Chondrocyte (in vitro differentiated cells): ENCODE measurements at regions not wholly inside any gene's neighbourhood (a gene's known extent, or its start where the extent isn't known, plus 50 kb on each side); places are given as distances from the start of the nearest gene placed in this dataset.

ENCODE experiments used
- DNase-seq: peaks from one replicate; pipeline ENCODE4 v3.0.0; 2021; ENCODE audit warnings: mixed read lengths, low spot score
- H3K27ac Mint-ChIP-seq: one replicate; pipeline ENCODE4 v1.8.0; 2021; ENCODE audit warnings: mild to moderate bottlenecking, moderate library complexity, mixed read lengths; ENCODE audit not compliant: unreplicated experiment
- H3K27me3 Mint-ChIP-seq: 2 replicates; pipeline ENCODE4 v1.8.0; 2021; ENCODE audit warnings: low read depth, mixed read lengths
- H3K36me3 Mint-ChIP-seq: 2 replicates; pipeline ENCODE4 v1.8.0; 2021; ENCODE audit warnings: low read depth, mixed read lengths
- H3K4me1 Mint-ChIP-seq: 2 replicates; pipeline ENCODE4 v1.8.0; 2021; ENCODE audit warnings: low read depth, mild to moderate bottlenecking, mixed read lengths
- H3K4me3 Mint-ChIP-seq: one replicate; pipeline ENCODE4 v1.8.0; 2021; ENCODE audit warnings: mild to moderate bottlenecking, moderate library complexity, mixed read lengths; ENCODE audit not compliant: unreplicated experiment
- H3K9me3 Mint-ChIP-seq: 2 replicates; pipeline ENCODE4 v1.8.0; 2021; ENCODE audit warnings: low read depth, mixed read lengths
- CTCF ChIP-seq: fragments of 200-600 bp; sonication (generic); IDR thresholded peaks from 2 replicates; pipeline ENCODE4 v1.5.0; 2021; ENCODE audit warnings: antibody characterized with exemption, mild to moderate bottlenecking, moderate library complexity

DNA sequence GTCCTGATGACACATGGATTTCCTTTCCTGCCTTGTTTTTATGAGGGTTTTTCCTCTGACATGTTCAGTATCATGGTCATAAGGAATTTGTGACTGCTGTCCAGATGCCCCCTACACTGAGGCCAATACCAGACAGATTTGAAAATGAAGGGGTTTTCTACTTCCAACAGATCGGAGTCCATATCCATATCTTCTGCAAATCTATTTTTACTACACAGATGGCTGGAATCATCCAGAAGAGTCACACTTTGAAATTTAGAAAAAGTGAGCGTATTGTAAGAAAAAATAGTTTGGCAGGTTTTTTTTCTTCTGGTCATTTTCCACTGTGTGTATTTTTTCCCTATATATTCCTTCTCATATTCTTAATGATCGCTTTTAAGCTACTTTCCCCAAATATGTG lies 197.5 kb upstream of the LRRC3B start:
- Mint-ChIP-seq H3K4me3 (no peak overlapping the region), H3K27me3 (peaks cover 8% of the 10 kb centered on the region), H3K4me1 (no peaks in the 10 kb centered on the region), H3K27ac (no peak overlapping the region), H3K9me3 (no peaks in the 10 kb centered on the region), H3K36me3 (no peaks in the 10 kb centered on the region)
- no peak for TF ChIP-seq CTCF
- DNase-seq: no peak

GRCh38 chr3:26428992-26429391 lies 193.6 kb upstream of the LRRC3B start:
- Mint-ChIP-seq H3K9me3 (no peaks in the 10 kb centered on the region), H3K4me1 (no peaks in the 10 kb centered on the region)

GRCh38 chr3:26437678-26438077 lies 184.9 kb upstream of the LRRC3B start:
- no peak for DNase-seq
- Mint-ChIP-seq H3K27ac (no peak overlapping the region), H3K4me3 (no peak overlapping the region), H3K4me1 (no peaks in the 10 kb centered on the region), H3K27me3 (no peaks in the 10 kb centered on the region), H3K36me3 (no peaks in the 10 kb centered on the region), H3K9me3 (peaks cover 6% of the 10 kb centered on the region)
- TF ChIP-seq CTCF: no peak

More at GRCh38 chr3:26428992-26429391, 193.6 kb upstream of the LRRC3B start:
- H3K4me3 Mint-ChIP-seq: no peak overlapping the region
- peaks cover 3% of the 10 kb centered on the region for H3K27me3 Mint-ChIP-seq
- TF ChIP-seq CTCF: no peak
- no peak overlapping the region for H3K27ac Mint-ChIP-seq
- DNase-seq: no peak
- no peaks in the 10 kb centered on the region for H3K36me3 Mint-ChIP-seq

- Mint-ChIP-seq H3K9me3 (peaks cover 6% of the 10 kb centered on the region), H3K4me1 (no peaks in the 10 kb centered on the region), H3K27ac (no peak overlapping the region), H3K36me3 (no peaks in the 10 kb centered on the region), H3K4me3 (no peak overlapping the region), H3K27me3 (no peaks in the 10 kb centered on the region)
- DNase-seq: no peak
- no peak for TF ChIP-seq CTCF
Observed at GRCh38 chr3:26438325-26438940, 184.1 kb upstream of the LRRC3B start.

GRCh38 chr3:26438981-26439884 lies 183.3 kb upstream of the LRRC3B start:
- TF ChIP-seq CTCF: no peak
- no peak for DNase-seq
- Mint-ChIP-seq H3K27me3 (no peaks in the 10 kb centered on the region), H3K36me3 (no peaks in the 10 kb centered on the region), H3K4me3 (no peak overlapping the region), H3K9me3 (peaks cover 6% of the 10 kb centered on the region), H3K4me1 (no peaks in the 10 kb centered on the region), H3K27ac (no peak overlapping the region)
